ENCODE measurements at regions not wholly inside any gene's neighbourhood (a gene's known extent, or its start where the extent isn't known, plus 50 kb on each side); places are given as distances from the start of the nearest gene placed in this dataset.

GRCh38 chr18:67300498-67300897, 216.0 kb downstream of the DSEL start:
- no peak for DNase-seq (ENCODE audit: low read depth)

DNA sequence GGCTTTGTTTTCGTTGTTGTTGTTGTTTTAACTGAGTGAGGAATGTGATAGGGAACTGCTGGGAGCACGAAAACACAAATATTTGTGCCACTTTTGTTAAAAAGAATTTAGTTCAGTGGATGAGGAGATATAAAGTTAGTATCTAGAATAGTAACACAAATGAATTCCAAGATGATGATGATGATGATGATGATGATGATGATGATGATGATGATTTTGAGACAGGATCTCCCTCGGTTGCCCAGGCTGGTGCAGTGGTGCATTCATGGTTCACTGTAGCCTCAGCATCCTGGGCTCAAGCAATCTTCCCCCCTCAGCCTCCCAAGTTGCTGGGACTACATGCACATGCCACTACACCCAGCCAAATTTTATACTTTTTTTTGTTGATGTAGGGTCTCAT, 223.7 kb downstream of the DSEL start:
- no peak for DNase-seq (ENCODE audit: low read depth)

- no peak for DNase-seq (ENCODE audit: low read depth)
Observed at GRCh38 chr18:67290421-67290820, 226.1 kb downstream of the DSEL start.

- no peak for DNase-seq (ENCODE audit: low read depth)
Observed at GRCh38 chr18:67285583-67285982, 230.9 kb downstream of the DSEL start.

GRCh38 chr18:67282796-67283195, 233.7 kb downstream of the DSEL start:
- no peak for DNase-seq (ENCODE audit: low read depth)

- no peak for DNase-seq (ENCODE audit: low read depth)
Observed at GRCh38 chr18:67281746-67282145, 234.8 kb downstream of the DSEL start.

- DNase-seq (ENCODE audit: low read depth) = no peak
Observed at GRCh38 chr18:67280486-67281242, 235.9 kb downstream of the DSEL start.

DNA sequence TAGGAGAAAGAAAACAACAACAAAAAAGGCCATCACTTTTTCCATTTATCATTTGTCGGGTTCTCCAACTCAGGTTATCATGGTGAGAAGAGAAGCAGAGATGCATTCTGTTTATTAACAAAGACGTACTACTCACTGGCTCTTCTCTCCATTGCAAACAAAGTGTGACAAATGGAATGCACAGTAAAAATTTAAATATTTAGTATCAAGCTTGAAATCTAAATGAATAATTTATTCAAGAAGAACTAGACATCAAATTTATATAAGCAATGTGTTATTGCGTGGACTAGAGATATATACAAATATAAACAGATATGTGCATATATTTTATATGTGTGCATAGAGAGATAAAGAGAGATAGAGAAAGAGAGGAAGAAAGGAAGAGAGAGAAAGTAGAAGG, 236.5 kb downstream of the DSEL start:
- DNase-seq (ENCODE audit: low read depth) = no peak

GRCh38 chr18:67278984-67279383, 237.5 kb downstream of the DSEL start:
- DNase-seq (ENCODE audit: low read depth) = no peak

GRCh38 chr18:67276638-67277037, 239.9 kb downstream of the DSEL start:
- no peak for DNase-seq (ENCODE audit: low read depth)

DNA sequence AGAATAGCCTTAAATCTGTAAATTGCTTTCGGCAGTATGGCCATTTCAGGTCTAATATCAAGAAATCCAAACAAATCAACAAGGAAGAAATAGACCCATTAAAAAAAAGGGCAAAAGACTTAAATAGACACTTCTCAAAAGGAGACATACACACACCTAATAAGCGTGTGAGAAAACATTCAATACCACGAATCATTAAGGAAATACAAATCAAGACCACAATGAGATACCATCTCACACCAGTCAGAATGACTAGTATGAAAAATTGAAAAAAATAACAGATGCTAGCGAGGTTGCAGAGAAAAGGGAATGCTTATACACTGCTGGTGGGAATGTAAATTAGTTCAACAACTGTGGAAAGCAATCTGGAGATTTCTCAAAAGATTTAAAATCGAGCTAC, 243.2 kb downstream of the DSEL start:
- no peak for DNase-seq (ENCODE audit: low read depth)

DNA sequence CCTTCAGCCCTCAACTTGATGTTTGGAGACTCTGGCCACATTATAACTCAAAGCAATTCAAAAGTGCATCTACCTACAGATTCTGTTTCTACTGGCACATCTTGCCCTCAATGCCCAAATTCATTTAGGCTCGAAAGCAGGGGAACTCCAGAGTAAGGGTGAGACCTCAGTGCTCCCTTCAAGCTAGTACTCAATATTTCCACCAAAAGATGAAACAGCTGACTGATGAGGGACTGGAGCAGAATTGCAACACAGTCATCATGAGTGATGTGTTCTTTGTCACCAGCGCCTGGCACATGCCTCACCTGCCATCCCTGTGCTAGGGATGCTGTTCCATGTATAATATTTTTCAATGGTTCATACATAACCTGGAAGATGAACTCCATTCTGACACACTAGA, 247.3 kb downstream of the DSEL start:
- no peak for DNase-seq (ENCODE audit: low read depth)

GRCh38 chr18:67268530-67268929, 248.0 kb downstream of the DSEL start:
- DNase-seq (ENCODE audit: low read depth) = no peak

DNA sequence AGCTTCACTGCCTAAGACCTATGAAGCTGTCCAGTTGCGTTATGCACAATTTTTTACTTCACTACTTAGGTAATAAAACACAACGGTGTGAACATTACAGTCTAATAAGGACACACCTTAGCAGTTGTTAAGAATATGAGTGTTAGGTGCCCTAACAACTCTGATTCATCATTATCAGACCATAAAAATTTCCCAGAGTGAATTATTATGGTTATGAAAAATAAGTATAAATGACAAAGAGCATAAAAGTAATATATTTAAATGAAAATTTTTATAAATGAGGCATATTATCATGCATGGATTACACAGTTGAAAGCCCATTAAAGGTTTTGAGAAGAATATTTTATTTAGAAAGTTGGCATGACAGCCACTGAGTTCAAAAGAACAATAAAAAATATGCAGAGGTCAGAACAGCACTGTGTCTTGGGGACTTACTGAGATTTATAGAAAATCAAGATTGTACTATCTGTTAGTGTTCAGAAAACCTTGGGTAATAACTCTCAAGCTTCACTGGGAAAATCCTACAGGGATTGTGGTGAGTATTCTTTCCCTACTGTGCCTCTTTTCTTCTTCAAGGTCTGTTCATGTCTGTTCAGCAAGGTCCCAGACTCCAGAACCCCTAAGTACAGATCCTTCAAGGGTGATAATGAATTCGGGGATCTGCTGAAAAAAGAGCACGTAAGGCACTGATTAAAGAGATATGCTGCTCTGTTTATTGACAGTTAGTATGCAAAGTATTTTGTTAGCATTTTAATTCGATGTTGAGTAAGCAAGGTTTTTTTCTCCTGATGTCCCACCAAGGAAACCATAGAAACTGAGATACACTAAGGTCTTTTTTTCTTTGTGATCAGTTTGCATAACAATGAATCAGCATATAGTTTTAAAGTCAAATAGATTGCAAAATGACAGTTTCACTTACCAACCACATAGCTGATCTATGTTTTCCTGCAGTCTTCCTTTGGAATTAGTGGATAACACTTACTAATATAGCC, 250.0 kb downstream of the DSEL start:
- DNase-seq (ENCODE audit: low read depth) = peak; percentile 38

GRCh38 chr18:67265464-67266245, 250.9 kb downstream of the DSEL start:
- DNase-seq (ENCODE audit: low read depth) = peak; percentile 86

- no peak for DNase-seq (ENCODE audit: low read depth)
Observed at GRCh38 chr18:67261931-67262552, 254.5 kb downstream of the DSEL start.

- no peak for DNase-seq (ENCODE audit: low read depth)
Observed at GRCh38 chr18:67260841-67261240, 255.7 kb downstream of the DSEL start.

- DNase-seq (ENCODE audit: low read depth) = no peak
Observed at GRCh38 chr18:67250776-67251424, 265.6 kb downstream of the DSEL start.

DNA sequence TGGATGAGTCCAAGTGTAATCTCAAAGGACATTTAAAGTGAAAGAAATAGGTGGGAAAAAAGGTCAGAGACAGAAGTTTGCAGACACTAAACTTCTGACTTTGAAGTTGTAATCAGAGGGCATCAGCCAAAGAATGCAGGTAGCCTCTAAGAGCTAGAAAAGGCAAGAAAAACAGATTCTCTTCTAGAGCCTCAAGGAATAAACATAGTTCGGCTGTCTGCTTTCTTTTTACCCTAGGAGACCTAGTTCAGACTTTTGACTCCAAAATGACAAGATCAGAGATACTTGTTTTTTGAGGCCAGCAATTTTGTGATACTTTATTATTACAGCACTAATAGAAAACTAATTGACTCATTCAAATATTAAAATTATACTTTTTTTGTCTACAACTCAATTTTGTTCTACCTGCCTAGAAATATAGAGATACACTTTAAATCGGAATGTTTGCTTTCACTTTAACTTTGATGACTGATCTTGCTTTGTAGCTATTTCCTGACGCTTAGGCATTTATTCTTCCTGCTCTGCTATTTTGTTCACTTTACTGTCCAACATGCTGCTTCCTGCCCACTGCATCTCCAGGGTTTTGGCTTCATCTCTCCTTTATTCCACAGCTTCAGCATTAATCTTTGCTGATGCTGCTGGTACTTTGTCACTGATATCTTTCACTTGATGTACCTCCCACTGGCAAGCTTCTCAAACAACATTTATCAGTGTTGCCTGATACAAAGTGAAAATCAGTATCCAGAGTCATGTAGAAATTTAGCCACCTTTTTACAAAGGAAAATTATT, 272.5 kb downstream of the DSEL start:
- DNase-seq (ENCODE audit: low read depth) = peak; percentile 32

DNA sequence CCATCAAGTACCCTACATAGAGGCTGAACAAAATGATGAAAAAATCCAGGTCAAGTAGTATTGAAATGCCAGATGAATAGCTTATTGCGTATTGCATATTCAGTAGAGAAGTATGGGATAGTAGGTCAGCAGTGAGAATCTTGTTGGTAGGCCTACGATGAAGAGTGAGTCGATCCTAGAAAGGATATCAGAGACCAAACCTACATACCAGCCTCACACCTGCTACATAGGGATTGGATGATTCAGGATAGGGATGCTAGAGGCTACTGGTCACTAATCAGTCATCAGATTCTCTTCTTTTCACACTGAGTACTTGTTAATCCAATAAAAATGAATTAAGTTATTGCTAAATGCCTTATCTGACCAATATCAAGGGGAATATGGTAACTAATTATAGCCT, 274.5 kb downstream of the DSEL start:
- peak; percentile 31 for DNase-seq (ENCODE audit: low read depth)
